Middle frontal gyrus (tissue), 1 donor: ENCODE measurements at regions not wholly inside any gene's neighbourhood (a gene's known extent, or its start where the extent isn't known, plus 50 kb on each side); places are given as distances from the start of the nearest gene placed in this dataset.

ENCODE experiments used
- DNase-seq: peaks from one replicate; pipeline ENCODE4 v3.0.0-alpha.2; 2015; ENCODE audit warnings: low spot score; ENCODE audit errors: extremely low spot score

- DNase-seq = no peak
Measured at GRCh38 chr2:196224756-196225155, 53.4 kb upstream of the STK17B start.

DNA sequence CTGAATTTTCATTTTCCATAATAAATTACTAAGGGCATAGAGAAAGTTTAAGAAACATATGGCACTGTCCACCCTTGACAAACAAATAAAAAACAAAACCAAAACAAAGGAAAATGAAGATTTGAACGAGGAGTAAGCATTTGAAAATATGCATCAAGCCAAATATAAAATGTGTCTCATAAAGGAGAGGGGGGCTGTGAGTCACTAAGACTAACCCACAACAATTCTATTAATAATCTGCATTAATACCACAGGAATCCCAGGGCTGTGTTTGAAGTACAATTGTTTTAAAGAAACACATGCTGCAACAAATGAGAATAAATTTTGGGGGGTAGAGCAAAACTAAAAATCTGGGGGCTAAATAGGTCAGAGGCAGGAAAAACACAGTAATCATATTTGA lies 53.8 kb upstream of the STK17B start:
- no peak for DNase-seq

- no peak for DNase-seq
Measured at GRCh38 chr2:196226058-196226706, 54.8 kb upstream of the STK17B start.

GRCh38 chr2:196226707-196227065 lies 55.3 kb upstream of the STK17B start:
- no peak for DNase-seq

DNA sequence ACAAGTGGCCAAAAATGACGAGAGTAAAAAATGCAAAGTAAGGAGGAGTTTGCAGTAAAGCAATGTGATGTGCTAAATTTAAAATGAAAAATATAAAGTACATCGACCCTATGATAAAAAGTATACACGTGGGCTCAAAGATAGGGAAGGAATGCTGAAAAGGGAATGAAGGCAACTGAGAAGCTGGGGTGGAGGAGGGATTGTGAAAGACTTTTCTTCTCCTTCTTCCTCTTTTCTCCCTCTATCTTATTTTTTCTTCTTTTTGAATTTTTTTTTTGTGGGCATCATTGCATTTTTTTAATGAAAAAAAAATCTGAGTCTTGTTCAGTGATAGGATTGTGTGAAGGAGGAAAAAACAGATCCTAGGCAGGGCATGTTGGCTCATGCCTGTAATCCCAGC lies 57.6 kb upstream of the STK17B start:
- no peak for DNase-seq

DNA sequence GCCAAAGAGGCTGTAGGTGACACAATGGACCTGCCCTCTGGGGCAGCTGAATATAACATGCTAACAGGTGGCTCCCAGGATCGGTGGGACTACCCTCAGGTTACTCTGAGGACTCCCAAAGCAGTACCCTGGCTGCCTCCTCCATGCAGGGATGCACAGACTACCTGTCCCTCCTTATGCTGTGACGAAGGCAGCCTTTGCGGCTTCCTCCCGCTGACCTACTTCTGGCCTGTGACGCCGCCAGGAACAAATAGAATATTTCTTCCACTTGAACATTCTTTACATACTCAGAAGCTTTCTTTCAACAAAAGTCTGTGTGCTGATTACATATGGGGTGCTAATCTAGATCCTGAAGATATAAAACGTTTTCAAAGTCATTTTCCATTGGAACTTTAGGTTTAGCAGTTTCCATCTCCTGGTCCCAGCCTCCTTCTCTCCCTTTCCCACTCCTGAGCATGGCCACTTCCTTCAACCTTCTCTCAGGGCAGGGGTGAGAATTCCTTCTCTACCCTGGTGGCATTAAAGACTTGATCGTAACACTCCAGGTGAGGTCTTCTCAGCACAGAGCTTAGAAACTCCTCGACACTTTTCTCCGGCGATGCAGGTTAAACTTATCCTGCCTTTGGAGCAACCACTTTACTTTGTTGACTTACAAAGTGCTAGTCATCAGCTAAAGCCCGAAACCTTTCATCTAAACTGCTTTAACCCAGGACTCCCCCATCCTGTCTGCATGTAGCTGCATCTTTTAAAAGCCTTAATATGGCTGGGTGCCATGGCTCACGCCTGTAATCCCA lies 58.9 kb upstream of the STK17B start:
- no peak for DNase-seq

DNA sequence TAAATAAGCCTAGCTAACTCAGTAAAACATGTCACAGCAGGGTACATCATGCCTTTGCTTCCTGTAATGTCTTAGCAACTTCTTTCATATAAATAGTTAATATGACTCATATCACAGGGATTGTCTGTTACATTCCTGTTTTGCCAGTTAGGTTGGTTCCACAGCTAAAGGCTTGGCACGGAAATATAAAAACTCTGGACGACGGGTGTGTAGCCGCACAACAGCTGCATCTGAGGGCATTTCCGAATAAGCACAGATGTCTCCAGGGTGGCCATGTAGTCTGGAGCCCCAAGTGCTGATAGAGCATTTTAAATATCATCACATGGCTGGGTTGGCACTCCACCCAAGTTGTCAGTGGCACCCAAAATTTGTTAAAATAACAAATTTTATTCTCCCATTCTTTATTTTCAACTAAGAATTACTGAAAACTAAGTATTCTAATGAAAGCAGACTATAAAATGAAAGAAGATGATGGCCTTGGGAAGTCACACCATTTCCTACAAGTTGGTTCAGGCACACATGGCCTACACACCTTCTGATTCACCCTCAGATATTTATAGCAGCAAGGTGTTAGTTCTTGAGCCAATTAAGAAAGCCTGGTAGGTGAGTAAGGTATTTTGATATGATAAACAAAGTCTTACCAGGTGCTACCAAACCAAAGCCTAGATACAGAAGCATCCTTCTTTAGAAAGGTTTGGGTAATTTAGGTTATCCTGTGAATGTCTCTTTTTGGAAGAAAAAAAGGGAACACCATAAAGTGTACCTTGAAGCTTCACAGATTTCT lies 61.8 kb upstream of the STK17B start:
- DNase-seq = peak; percentile 38

DNA sequence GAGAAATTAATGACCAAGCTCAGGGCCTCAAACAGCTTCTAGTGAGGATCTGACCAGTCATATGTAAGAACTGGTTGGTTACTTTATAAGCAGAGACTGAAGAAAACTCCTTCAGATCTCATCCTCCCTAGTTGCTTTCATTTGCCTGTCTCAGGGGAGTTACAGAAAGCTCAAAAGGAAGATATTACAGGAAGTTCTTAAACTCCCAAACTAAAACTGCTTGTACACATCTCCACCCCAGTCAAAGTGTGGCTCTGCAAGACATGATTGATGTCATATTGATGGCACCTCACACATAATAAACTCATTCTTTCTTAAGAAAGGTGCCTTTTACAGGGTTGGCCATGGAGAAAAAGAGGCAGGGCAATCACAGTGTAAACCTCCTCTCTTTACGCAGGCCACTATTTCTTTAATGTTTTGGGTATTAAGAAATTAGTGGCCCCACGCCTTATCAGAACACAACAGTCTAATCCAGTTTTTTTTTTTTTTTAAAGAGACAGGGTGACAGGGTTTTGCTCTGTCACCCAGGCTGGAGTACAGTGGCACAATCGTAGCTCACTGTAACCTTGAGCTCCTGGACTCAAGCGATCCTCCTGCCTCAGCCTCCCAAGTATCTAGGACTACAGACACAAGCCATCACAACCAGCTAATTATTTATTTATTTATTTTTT lies 62.6 kb upstream of the STK17B start:
- DNase-seq = no peak

- DNase-seq = no peak
Measured at GRCh38 chr2:196234672-196235071, 63.3 kb upstream of the STK17B start.

GRCh38 chr2:196238836-196239380 lies 67.5 kb upstream of the STK17B start:
- DNase-seq = no peak

GRCh38 chr2:196239622-196240587 lies 68.5 kb upstream of the STK17B start:
- DNase-seq = no peak

DNA sequence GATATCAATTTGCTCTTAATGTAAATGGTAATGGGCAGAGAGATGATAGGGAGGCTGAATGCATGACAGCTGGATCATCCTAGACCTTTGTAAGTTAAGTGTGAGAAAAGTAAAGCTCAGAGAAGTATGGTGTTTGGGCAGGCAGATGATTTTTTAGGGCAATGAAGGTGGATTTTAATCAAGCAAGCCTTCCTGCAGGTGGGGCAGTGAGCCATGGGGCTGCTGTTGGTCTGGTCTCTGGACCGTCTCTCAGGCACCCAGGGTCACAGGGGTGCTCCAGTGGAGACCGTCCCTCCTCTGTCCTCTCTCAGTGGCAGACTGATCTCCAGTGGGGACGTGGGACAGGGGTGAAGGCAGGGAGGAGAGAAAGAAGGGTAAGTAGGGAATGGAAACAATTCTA lies 69.8 kb upstream of the STK17B start:
- DNase-seq = no peak

DNA sequence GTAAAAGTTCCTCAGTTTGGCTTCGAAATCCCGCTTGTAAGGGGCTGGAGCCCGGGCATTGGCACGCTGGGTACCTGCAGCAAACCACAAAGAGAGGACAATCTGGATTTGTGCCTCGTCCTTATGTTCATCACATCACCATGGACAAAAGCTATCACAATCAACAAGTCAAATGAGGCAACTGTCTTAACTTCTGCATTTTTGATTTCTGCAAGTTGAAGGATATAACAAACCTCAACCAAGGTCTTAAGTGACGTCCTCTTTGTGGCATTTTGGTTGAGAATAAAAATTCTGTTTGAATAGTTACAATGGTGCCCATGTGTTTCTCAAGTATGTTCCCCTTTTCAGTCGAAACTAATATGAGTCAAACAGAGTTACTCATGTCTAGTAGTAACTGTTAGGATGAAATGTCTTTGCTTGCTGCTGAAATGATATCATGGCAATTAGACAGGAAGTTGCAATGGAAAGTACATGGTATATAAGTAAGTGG lies 70.8 kb upstream of the STK17B start:
- no peak for DNase-seq

DNA sequence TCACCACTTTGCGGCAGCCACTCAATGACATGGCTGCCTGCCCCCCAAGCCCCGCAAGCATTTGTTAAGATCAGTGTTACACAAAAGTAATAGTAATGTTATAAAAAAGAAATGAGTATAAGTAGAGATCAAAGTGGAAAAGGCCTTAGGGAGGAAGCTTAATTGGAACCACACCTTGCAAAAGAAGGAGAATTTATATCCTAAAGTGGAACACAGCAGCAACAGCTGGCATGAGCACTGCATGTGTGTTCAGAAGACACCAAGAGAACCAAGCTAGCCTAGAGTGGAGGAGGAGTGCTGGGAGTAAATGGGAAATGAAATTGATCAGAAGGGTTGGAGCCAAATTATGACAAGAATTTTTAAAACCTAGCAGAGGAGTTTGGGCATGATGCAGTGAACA lies 73.1 kb upstream of the STK17B start:
- no peak for DNase-seq

DNA sequence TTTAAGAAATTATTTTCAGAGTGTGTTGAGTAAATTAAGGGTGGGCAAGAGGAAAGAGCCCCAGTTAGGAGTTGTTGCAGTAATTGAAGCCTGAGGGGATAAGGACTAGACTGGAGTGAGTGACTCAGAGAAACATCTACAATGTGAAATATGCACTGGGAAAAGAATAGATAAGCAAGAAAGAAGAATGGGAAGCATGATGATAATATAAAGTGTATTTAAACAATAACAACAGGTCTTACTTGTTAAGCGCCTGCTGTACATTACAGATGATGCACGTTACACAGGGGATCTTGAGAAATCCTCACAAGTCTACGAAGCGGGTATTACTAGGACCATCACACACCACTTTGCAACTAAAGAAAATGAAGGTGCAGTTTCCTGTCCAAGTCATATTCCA lies 73.6 kb upstream of the STK17B start:
- DNase-seq = no peak

- no peak for DNase-seq
Measured at GRCh38 chr2:196245378-196246140, 74.2 kb upstream of the STK17B start.

DNA sequence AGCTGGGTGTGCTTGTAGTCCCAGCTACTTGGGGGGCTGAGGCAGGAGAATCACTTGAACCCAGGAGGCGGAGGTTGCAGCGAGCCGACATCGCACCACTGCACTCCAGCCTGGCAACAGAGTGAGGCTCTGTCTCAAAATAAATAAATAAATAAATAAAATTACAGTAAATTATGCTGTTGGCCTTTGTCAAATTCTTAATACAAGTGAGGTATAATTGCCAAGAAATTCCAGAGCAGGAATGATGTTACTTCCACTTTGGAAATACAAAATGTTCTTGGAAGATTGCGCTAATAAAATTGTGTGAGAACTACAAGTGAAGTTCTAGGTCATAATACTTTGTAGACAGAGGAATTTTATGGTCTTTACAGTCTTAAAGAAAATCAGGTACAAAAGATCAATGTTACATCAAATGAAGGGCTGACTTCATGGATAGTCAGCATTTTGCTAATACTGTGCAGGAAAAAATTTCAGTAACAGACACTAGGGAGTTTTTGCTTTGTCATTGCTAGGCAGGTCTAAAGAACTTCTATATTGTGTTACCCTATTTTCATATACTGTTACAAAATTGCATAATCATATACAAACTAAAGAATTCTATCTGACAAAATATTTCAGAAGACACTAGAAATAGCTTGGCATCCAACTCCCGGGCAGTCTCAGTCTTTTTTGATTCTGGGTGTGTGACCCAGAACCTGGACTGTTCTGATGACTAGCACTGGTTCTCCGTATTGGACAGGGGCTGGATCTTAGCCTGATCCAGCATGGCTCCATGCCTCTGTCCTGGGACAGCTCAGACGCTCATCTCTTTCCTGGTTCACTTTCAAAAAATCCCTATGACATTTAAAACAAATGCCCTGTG lies 76.0 kb upstream of the STK17B start:
- DNase-seq = no peak

- no peak for DNase-seq
Measured at GRCh38 chr2:196247976-196248280, 76.5 kb upstream of the STK17B start.
